HPDE6-E6E7 (cell line): ENCODE measurements at regions not wholly inside any gene's neighbourhood (a gene's known extent, or its start where the extent isn't known, plus 50 kb on each side); places are given as distances from the start of the nearest gene placed in this dataset.
A peak's percentile ranks its signal among the peaks of the same experiment; 100 is the strongest.

Experiments
- DNase-seq: peaks from one replicate; pipeline ENCODE4 v3.0.0; 2011; ENCODE audit warnings: missing footprints; ENCODE audit errors: extremely low spot score

- no peak for DNase-seq
Observed at GRCh38 chr2:220478305-220479058, 851.1 kb downstream of the SLC4A3 start.

GRCh38 chr2:220482716-220483115, 855.3 kb downstream of the SLC4A3 start:
- DNase-seq, result no peak

GRCh38 chr2:220489121-220489520, 861.7 kb downstream of the SLC4A3 start:
- DNase-seq, result no peak

GRCh38 chr2:220491670-220492069, 864.2 kb downstream of the SLC4A3 start:
- no peak for DNase-seq

GRCh38 chr2:220493871-220494525, 866.6 kb downstream of the SLC4A3 start:
- no peak for DNase-seq

GRCh38 chr2:220496513-220496912, 869.1 kb downstream of the SLC4A3 start:
- DNase-seq, result no peak

- DNase-seq, result peak; percentile 52
Observed at GRCh38 chr2:220499225-220499624, 871.8 kb downstream of the SLC4A3 start.

GRCh38 chr2:220502539-220502938, 875.1 kb downstream of the SLC4A3 start:
- DNase-seq, result no peak

GRCh38 chr2:220503431-220503830, 876.0 kb downstream of the SLC4A3 start:
- no peak for DNase-seq

GRCh38 chr2:220504938-220505503, 877.6 kb downstream of the SLC4A3 start:
- DNase-seq, result peak; percentile 70

GRCh38 chr2:220506466-220506865, 879.0 kb downstream of the SLC4A3 start:
- no peak for DNase-seq

GRCh38 chr2:220509096-220509757, 881.8 kb downstream of the SLC4A3 start:
- DNase-seq, result no peak

GRCh38 chr2:220509966-220510365, 882.5 kb downstream of the SLC4A3 start:
- DNase-seq, result no peak

GRCh38 chr2:220510668-220511067, 883.2 kb downstream of the SLC4A3 start:
- no peak for DNase-seq

- no peak for DNase-seq
Observed at GRCh38 chr2:220512419-220512818, 885.0 kb downstream of the SLC4A3 start.

- no peak for DNase-seq
Observed at GRCh38 chr2:220513573-220514288, 886.3 kb downstream of the SLC4A3 start.

GRCh38 chr2:220521551-220521950, 894.1 kb downstream of the SLC4A3 start:
- DNase-seq, result no peak

- no peak for DNase-seq
Observed at GRCh38 chr2:220528180-220528675, 900.8 kb downstream of the SLC4A3 start.

- no peak for DNase-seq
Observed at GRCh38 chr2:220531216-220531615, 903.8 kb downstream of the SLC4A3 start.

- DNase-seq, result peak; percentile 12
Observed at GRCh38 chr2:220533485-220533884, 906.1 kb downstream of the SLC4A3 start.

GRCh38 chr2:220539481-220539880, 912.1 kb downstream of the SLC4A3 start:
- DNase-seq, result no peak

GRCh38 chr2:220544049-220544448, 916.6 kb downstream of the SLC4A3 start:
- DNase-seq, result no peak
